Fibroblast of peridontal ligament (primary cell): ENCODE measurements at regions not wholly inside any gene's neighbourhood (a gene's known extent, or its start where the extent isn't known, plus 50 kb on each side); places are given as distances from the start of the nearest gene placed in this dataset.
"Not testable (repeated sequence)": the region's sequence is repeated elsewhere in the genome, so short reads cannot be mapped to it uniquely, and the experiment has no call there.

Experiments
- DNase-seq: peaks from one replicate; pipeline ENCODE4 v3.0.0-alpha.2; 2010; ENCODE audit errors: extremely low read depth

DNA sequence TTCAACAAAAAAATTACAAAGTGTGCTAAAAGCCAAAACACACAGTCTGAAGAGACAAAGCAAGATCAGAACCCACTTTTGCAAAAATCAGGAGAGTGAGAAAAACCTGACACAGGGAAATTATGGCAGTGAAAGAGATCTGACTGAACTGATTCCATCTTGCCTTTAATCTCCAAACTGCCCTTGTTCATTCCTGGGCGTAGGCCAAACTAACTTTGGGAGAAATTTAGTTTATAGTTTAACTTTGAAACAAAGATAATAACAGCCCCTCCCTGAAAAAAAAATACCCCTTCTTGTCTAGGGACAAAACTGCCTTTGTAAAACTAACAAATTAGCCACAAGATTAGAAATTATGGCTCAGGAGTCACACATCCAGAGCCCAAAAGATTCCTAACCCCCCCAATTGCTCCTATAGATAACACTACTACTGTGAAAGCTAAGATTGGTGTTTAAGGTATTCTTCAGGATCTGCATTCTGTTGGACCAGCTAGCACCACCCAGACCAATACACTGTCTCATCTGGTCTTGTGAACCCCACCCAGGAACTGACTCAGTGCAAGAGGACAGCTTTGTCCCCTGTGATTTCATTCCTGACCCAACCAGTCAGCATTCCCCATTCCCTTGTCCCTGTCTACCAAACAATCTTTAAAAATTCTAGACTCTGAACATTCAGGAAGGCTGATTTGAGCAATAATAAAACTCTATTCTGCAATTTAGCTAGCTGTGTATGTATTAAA is 226.1 kb upstream of the SH3BP4 start:
- peak; percentile 30 for DNase-seq

DNA sequence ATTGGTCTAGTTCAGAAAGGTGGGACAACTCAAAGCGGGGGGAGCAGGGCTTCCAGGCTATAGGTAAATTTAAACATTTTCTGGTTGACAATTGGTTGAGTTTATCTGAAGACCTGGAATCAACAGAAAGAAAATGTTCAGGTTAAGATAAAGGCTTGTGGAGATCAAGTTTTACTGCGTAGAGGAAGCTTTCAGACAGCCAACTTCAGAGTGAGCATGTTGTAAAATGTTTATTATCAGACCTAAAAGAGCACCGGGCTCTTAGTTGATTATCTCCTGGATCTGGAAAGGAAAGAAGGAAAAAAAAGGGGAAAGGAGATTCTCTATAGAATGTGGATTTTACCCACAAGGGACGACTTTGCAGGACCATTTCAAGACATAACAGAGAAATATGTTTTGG is 227.0 kb upstream of the SH3BP4 start:
- no peak for DNase-seq

DNA sequence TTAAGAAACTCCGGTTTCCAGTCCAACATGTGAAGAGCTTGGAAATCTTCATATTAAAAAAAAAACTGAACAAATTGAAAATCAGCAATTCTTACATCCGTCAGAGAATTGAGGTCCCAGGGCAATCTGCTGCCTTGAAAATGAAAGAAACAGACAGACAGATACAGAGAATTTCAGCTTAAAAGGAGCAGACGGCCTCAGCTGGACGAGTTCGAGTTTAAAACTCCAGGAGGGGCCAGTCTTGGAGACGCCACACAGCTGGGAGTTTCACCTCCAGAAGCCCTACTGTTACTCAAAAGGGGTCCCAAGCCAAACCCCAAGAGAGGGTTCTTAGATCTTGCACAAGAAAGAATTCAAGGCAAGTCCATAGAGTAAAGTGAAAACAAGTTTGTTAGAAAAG is 226.5 kb upstream of the ARL4C start:
- no peak for DNase-seq

DNA sequence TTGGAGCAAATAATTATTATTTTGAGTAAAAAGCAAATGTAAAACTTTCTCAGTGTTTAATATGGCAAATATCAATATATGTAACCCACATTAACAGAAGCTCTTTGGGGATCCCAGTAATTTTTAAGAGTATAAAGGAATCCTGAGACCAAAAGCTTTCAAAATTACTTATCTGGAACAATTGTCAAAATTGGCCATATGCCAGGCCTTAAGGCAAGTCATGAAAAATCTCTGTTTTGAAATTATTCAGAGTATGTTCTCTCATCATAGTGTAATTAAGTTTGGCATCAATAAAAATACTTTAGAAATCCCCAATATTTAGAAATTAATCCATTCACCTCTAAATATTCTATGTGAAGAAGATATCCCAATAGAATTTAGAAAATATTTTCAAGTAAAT is 225.3 kb upstream of the ARL4C start:
- DNase-seq, result no peak

DNA sequence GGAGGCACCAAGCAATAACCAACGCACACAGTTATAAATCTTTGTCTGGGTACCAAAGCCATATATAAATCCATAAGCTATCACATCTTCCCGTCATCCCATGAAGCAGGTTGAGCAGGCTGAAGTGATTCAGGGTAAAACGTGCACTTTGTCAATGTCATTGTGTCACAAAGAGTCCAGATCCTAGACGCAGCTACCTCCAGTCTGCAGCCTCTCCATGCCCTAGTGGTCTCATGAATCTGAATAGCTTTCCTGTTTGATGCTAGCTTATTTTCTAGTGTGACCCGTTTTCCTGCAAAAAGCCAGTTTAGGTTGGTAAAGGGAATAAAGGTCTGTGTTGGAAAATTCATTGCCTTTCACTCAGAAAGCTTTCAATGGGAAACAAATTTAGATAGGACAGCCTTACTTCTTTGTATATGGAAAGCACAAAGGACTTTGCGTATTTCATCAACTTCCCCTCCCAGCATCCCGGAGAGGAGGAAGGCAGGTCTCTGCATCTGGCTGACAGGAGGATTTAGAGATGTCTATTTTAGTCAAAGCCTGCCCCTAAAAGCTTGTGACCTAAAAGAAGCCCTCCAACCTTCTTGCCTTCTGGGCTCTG is 222.3 kb upstream of the ARL4C start:
- DNase-seq, result no peak

DNA sequence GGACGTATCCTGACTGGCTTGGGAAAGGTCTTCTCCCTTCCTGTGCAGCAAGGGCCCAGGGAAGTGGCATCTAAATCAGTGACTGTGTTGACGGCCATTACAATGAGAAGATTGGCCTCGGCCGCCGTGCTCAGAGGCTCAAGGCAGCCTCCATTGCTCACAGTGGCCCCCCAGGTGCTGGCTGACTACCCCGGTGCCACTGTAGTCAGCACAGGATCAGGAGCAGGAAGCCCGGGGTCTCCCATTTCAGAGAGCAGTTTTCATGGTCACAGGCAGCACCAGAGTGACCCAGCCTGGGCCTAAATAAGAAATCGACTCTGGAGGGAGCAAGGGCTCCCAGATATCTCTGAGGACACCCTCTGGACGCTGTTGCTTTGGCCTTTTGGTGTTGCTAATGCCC is 219.4 kb upstream of the ARL4C start:
- no peak for DNase-seq

DNA sequence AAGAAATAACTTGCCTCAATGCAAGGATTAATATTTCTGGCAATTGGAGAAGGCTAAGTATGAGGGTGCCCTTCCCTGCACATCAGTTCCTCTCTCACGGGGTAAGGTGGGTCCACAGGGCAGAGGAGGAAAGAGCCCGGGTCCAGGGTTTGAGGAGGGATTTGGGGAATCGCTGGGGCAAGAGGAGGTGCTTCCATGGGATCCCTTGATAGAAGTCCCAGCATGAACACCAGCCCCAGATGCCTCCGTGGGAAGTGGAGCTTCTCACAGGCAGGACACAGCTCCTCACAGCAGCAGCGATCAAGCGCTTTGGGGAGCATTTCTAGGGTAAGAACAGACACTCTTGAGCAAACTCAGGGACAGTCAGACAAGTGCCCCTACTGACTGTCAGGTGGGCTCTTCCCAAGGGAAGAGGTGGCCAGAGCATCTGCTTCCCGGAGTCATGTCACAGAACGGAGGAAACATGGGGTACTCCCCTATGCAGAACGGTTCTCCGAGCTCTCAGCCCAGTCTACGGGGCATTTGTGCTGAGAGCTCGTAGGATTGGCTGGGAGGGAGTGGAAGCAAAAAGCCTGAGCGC is 218.9 kb upstream of the ARL4C start:
- no peak for DNase-seq

DNA sequence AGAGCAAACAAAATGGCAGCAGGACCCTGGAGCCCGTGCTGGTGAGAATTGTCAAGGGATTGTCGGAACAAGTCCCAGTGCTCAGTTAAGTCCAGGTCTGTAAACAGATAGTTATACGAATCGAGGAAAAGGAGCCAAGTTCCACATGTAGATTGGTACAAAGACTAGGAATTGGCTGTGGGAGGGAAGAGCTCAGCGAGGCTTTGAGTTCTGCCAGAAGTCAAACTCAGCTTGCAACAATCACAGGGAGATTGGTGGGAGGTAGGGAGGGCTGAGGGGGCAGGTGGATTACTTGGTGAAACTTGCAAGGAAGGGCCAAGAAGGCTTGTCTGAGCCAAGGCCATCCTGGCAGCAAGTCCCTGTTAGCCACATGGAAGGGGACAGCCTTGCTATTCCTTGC is 217.8 kb upstream of the ARL4C start:
- DNase-seq, result no peak

DNA sequence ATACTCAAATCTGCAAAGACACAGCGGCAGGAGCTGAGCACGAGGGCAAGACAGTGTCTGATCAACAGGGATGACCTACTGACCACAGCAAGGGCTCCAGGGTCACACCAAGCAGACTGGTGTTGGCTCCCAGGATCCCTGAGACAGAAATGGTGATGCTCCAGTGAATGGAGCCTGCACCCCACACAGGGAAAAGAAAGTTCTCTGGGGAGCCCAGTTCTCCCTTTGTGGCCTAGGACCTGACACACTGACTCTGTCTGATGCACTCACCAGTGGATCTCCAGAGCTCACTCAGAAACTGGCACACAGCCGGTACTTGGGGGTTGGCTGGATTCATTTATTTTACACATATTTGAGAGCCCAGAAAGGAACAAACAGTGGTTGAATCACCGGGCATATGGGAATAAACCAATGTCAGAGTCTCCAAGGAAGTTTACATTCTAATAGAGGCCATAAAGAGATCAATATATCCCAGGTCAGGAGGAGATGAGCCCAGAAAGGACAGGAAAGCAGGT is 215.6 kb upstream of the ARL4C start:
- DNase-seq, result peak; percentile 45

DNA sequence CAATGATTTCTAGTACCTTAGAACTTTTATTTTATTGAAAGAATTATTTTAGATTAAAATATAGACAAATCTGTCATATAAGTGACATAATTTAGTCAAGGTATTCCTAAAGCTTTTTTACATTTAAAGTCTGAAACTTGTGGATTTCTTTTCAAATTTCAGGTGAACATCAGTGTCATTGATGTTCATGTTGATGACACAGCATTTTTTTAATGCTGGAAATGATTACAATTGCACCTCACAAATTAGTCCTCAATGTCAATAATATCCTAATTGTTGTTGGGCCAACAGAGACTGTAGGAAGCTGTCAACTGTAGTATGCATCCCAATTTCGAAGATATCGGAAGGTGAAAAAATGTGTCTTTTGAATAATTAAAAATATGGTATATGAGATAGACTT is 214.4 kb upstream of the ARL4C start:
- no peak for DNase-seq

DNA sequence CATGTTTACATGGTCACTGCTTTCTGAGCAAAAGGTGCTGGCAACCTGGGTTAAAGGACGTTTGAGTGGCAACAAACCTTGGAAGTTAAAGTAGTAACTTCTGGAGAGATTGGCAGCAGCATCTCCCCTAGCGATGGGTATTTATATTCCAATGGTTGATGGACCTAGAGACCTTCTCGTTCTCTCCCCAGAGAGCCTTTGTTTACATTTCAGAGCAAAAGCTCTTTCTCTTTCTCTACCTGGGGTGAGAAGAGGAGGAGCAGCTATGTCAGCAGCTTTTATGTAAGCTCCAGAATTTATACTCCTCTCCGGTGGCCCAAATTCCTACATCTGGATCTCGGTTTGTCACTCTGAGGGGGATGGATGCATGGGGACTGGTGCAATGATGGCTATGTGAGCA is 213.7 kb upstream of the ARL4C start:
- DNase-seq, result no peak

DNA sequence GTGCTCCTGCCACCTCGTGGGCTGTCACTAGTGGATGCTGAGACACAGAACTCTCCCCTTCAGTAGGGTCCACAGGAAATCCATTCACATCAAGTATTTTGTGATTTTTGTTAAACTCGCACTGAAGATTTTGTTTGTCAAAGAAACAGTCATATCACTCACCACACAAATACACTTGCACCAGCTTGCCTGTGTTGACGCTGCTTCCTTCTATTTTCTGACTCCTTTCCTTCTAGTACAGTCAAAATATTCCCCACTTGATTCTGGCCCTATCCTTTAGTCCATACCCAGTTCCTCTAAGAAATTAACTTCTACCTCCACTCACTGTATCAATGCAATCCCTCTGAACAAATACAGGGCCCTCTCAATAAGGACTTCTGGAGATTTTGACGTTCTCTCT is 213.2 kb upstream of the ARL4C start:
- DNase-seq, result no peak

DNA sequence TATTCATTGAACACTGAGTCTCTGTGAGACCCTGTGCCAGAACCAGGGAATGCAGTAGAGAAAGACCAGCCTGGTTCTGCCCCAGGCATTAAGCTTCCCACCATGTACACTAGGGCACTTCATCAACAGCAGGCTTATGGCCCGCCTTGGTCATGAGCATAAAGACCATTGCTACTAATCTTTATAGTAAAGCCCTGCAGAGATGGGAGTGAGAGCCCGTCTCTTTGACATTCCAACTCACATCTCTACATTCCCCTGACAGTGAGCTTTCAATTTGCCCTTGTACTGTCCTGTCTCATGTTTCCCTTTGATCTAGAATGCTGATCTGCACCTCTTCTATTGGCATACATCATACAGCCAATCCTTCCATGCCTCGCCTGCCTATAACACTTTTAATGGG is 211.8 kb upstream of the ARL4C start:
- no peak for DNase-seq

DNA sequence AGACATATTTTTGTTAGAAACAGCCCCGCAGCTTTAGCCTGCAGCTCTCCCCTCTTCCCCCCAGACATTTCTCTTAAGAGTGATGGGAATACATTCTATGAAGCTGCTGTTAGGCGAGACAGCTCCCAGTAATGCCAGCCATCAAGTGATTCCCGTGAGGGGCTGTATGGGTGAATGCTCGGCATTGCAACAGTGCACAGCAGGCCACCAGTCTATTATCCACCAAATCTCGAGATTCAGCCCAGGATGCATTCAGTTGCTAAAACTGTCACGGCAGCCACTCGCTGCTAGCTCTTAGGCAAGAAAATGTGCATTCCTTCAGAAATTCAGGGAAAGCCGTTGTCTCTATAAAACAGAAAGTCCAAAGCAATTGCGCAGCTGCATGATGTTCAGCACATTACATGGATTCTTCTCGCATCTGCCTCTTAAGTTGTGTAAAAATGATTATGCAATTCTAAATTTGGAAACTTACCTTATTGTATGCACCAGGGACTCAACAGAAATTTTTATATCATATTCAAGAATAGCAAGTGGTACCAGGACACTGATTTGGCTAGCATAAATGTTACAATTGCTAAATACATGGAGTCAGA is 211.3 kb upstream of the ARL4C start:
- no peak for DNase-seq

DNA sequence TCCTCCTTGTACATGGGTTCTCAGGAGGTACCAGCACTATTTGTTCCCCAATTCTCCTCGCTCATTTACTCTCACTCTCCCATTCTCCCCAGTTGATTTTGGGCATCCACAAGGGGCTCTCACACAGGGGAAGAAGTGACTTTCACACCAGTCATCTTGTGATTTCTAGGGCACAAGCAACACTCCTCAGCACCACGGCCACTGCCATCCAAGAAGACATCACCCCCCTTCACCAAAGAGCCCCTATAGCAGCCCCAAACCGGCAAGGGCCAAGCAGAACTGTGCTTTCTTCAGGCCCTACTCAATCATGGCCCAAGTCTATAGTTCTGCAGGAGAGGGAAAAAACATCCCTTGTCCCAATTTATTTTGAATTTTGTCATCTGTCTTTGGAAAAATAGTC is 209.2 kb upstream of the ARL4C start:
- DNase-seq, result no peak

DNA sequence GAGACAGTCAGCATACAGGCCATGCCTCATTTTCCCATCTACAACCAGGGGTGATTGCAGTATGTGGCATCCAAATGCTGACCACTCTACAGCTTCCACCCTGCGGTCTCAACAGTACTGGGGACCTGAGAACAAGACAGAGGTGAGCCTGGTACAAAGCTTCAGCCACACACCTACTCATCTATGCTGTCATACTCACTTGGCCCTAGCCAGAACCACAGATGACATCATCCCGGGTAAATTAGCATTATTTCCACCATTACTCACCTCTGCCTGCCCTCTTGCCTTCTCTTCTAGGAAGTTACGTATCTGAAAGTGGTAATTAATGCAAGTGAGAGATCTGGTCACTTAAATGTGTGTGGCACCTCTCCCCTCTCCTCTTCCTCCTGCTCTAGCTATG is 208.2 kb upstream of the ARL4C start:
- peak; percentile 52 for DNase-seq

DNA sequence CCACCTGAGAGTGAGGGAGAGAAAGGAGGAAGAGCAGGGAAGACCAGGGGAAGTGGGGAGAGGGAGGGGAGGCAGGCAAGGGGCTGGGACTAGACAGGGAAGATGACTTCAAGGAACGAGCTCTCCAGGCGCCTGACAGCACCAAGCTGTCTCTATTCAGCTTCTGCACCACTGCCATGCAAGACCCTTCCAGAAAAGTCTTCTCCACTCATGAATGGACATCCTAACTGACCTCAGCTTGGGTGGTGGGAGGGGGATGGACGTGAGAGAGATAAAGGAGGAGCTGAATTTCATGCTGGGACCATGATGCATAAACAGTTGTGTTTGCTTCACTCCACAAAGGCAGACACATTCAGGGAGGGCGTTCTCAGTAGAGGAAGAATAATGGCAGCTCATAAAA is 206.4 kb upstream of the ARL4C start:
- no peak for DNase-seq

DNA sequence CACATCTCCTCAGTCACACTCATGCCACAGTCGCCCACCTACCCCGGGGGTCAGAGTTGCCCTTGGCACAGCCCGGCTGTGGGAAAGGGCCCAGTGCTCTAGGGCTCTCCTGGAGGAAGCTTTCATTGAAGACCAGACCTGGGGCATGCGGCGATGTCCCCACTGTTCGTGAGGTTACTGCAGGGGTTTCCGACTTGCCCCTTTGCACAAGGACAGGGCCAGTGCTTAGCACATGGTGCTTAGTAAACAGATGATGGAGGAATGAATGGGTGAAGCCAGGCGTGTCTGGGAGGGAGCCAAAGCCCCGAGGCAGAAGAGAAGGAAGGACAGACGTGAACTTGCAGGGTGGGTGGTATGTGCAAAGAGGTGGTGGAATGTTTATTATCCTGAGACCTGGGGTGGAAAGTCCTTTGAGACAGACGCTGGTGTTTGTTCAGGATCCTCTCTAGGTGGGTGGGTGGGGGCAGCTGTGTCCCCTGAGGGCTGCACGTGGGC is 205.9 kb upstream of the ARL4C start:
- no peak for DNase-seq

DNA sequence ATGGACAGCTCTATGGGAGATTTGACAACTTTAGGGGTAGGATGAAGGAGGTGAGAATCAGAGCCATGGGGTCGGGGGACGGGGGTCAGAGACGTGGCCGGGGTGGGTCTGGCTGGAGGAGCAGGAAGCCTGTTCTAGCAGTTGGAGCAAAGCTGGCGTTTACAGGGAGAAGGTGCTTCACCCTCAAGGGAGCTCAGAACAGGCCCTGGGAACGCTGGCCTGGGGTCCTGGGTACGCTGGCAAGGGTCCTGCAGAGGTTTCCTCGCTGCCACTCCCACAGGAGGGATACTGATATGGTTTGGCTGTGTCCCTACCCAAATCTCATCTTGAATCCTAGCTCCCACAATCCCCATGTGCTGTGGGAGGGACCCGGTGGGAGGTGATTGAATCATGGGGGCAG is 205.0 kb upstream of the ARL4C start:
- no peak for DNase-seq

DNA sequence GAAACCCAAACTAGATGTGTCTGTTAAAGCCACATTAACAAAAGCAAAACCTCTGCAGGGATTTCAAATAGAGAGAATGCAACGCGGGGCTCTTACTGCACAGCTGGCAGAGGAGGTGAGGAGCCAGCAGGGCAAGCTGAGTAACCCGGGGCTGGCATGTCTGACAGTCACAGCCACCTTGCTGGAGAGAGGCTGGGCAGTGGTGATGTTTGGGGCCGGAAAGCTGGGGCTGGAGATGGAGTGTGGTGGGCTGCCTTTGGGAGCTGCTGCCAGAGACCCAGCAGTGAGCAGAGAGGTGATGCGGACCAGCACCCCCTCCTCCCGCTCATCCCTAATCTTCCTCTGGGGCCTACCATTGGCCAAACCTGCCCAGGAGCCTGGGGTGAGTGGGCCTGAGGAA is 204.5 kb upstream of the ARL4C start:
- no peak for DNase-seq

DNA sequence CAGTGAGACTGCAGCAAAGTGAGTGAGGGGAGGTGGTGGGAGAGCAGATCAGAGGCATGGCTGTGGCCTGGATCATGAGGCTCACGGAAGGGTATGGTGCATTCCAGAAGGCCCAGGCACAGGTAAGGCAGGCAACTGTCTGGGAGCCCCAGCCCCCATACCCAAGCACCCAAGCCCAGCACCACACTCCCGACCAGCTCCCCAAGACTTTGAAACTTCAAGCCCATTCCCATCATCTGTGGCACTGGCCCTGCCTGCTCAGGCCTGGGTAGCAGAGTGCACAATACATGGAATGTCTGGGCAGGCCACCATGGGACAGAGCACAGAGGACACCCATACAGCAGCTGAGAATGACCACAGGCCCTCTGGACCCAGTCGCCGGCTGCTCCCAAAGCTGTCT is 202.6 kb upstream of the ARL4C start:
- DNase-seq, result no peak

DNA sequence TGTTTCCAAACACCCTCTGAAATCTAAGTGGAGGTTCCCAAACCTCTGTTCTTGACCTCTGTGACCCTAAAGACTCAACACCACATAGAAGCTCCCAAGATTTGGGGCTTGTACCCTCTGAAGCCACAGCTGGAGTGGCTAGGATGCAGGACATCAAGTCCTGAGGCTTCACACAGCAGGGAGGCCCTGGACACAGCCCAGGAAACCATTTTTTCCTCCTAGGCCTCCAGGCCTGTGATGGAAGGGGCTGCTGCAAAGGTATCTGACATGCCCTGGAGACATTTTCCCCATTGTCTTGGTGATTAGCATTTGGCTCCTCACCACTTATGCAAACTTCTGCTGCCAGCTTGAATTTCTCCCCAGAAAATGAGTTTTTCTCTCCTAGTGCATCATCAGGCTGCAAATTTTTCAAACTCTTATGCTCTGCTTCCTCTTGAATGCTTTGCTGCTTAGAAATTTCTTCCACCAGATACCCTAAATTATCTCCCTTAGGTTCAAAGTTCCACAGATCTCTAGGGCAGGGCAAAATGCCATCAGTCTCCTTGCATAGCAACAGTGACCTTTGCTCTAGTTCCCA is 200.5 kb upstream of the ARL4C start:
- DNase-seq, result not testable (repeated sequence)
